ENCODE measurements at regions not wholly inside any gene's neighbourhood (a gene's known extent, or its start where the extent isn't known, plus 50 kb on each side); places are given as distances from the start of the nearest gene placed in this dataset.

DNA sequence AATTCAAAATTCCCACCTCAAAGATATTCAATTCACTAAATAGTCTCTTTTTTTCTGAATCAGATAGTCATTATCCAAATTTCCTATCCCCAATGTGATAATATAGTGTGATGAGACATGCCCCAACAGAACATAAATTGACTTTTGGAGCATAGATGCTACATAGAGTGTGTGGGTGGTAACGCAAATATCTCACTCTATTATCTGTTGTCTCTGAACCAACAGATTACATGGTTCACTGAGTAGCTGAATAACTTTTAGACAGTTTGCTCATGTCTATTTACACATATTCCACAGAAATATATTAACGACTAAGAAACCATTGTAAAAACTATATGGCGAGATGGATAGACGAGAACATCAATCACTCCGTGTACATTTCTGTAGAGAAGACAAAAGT, 209.9 kb downstream of the BARHL2 start:
- DNase-seq = no peak
- TF ChIP-seq POLR2A (IDR thresholded peaks at IDR 0.05) = no peak
- TF ChIP-seq, protein P1, sequence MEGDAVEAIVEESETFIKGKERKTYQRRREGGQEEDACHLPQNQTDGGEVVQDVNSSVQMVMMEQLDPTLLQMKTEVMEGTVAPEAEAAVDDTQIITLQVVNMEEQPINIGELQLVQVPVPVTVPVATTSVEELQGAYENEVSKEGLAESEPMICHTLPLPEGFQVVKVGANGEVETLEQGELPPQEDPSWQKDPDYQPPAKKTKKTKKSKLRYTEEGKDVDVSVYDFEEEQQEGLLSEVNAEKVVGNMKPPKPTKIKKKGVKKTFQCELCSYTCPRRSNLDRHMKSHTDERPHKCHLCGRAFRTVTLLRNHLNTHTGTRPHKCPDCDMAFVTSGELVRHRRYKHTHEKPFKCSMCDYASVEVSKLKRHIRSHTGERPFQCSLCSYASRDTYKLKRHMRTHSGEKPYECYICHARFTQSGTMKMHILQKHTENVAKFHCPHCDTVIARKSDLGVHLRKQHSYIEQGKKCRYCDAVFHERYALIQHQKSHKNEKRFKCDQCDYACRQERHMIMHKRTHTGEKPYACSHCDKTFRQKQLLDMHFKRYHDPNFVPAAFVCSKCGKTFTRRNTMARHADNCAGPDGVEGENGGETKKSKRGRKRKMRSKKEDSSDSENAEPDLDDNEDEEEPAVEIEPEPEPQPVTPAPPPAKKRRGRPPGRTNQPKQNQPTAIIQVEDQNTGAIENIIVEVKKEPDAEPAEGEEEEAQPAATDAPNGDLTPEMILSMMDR (IDR thresholded peaks at IDR 0.05) = no peak
- ATAC-seq = no peak
- Histone ChIP-seq H3K4me3 (no peak overlapping the region), H3K4me1 (no peaks in the 10 kb centered on the region), H3K27me3 (no peaks in the 10 kb centered on the region), H3K27ac (no peak overlapping the region), H3K36me3 (replicated peaks in 1 of 2; ENCODE audit: insufficient read depth in 1 of 2, low read depth in 2 of 2) (no peaks in the 10 kb centered on the region), H3K9me3 (no peaks in the 10 kb centered on the region)
- 54 to 66% methylated on average over 5 of the region's 5 CpGs for WGBS, 2 donors
- intact Hi-C loops (cut with DNase I) = no loop called here

DNA sequence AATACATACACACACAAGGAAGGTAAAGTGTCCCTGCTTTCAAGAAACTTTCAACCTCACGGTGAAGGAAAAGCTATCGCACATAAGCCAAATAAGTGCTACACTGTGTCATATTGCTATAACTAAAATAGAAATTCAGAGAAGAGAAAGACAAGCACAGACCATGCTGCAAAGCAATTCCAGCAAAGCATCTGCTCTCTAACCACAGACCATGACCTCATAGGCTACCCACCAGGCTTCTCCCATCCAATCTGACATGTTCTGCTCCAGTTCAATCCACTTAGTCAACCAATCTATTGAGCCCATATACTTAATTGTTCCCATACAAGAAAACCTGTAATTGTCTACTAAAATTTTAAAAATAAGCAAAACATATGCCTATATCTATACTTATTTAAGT, 211.3 kb downstream of the BARHL2 start:
- Histone ChIP-seq H3K27ac (no peak overlapping the region), H3K9me3 (no peaks in the 10 kb centered on the region), H3K27me3 (no peaks in the 10 kb centered on the region), H3K36me3 (replicated peaks in 1 of 2; ENCODE audit: insufficient read depth in 1 of 2, low read depth in 2 of 2) (no peaks in the 10 kb centered on the region), H3K4me1 (no peaks in the 10 kb centered on the region), H3K4me3 (no peak overlapping the region)
- 94 to 97% methylated on average over 2 of the region's 2 CpGs for WGBS, 2 donors
- TF ChIP-seq, protein P1 (IDR thresholded peaks at IDR 0.05) = no peak
- no peak for TF ChIP-seq POLR2A (IDR thresholded peaks at IDR 0.05)
- intact Hi-C loops (cut with DNase I) = no loop called here
- no peak for DNase-seq
- no peak for ATAC-seq

DNA sequence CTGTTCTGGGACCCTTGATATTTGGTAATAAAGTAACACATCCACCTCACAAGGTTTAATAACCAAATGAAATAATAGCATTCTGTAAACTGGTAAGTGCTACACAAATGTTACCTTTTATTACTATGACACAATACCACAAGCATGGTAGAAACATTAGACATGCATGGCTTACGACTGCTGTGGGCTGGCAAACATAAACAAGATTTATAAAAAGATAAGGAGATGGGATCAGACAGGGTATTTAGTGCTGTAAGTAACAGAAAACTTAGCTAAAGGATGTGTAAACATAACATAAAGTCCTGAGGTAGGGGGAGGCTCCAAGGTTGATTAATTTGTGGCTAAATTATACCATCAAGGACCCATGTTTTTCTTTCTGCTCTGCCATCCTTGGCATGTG, 212.6 kb downstream of the BARHL2 start:
- DNase-seq = no peak
- no peaks in the 10 kb centered on the region for H3K27me3 ChIP-seq
- intact Hi-C loops (cut with DNase I) = no loop called here

DNA sequence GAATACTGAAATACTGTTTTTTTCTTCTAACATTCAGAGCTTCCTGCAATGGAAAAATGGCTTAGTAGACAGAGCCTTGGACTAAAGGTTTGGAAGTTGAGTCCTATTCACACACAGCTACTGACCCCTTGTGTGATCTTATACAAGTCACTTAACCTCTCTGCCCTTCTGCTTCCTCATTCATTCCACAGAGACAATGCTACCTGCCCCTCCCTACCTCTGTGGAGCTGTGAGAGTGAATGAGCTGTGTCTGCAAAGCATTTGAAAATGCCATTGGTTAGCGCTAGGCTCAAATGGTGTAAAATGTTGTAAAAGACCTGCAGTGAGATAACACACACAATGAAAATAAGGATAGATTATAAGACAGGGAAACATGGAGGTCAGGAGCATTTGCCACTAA, 214.4 kb downstream of the BARHL2 start:
- Histone ChIP-seq H3K4me1 (no peaks in the 10 kb centered on the region), H3K4me3 (no peak overlapping the region), H3K36me3 (replicated peaks in 1 of 2; ENCODE audit: insufficient read depth in 1 of 2, low read depth in 2 of 2) (no peaks in the 10 kb centered on the region), H3K9me3 (no peaks in the 10 kb centered on the region), H3K27me3 (no peaks in the 10 kb centered on the region), H3K27ac (no peak overlapping the region)
- no peak for TF ChIP-seq POLR2A (IDR thresholded peaks at IDR 0.05)
- TF ChIP-seq, protein P1 (IDR thresholded peaks at IDR 0.05) = no peak
- intact Hi-C loops (cut with DNase I) = no loop called here
- ATAC-seq (no peak), DNase-seq (no peak)
- WGBS, 2 donors = 25 to 36% methylated on average over 1 of the region's 1 CpG

More for the DNA sequence above, 212.6 kb downstream of the BARHL2 start:
- H3K4me3 ChIP-seq = no peak overlapping the region
- 52 to 65% methylated on average over 1 of the region's 1 CpG for WGBS, 2 donors
- no peak for TF ChIP-seq POLR2A (IDR thresholded peaks at IDR 0.05)
- TF ChIP-seq, protein P1 (IDR thresholded peaks at IDR 0.05) = no peak
- H3K4me1 ChIP-seq = no peaks in the 10 kb centered on the region
- no peak overlapping the region for H3K27ac ChIP-seq
- ATAC-seq = no peak
- no peaks in the 10 kb centered on the region for H3K9me3 ChIP-seq
- H3K36me3 ChIP-seq (replicated peaks in 1 of 2; ENCODE audit: insufficient read depth in 1 of 2, low read depth in 2 of 2) = no peaks in the 10 kb centered on the region

DNA sequence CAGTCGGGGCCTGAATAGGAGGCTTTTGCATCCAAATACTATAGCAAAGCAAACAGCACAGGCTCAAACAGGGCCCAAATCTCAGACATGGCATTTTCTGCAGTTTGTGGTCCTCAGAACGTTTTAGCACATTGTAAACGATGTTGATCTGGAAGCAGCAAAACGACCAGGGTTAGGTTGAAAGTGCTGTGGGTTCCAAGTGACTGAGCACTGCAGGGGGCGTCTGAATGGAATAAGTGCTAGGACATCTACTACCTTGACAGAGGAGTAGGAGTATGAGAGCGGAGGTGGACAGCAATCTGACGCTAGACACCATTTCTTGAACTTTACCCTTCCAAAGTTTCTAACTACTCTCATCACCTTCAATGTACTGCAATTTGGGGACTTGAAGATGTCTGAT, 214.9 kb downstream of the BARHL2 start:
- TF ChIP-seq, protein P1 (IDR thresholded peaks at IDR 0.05) = no peak
- TF ChIP-seq POLR2A (IDR thresholded peaks at IDR 0.05) = no peak
- intact Hi-C loops (cut with DNase I) = no loop called here

More for the DNA sequence above, 214.9 kb downstream of the BARHL2 start:
- Histone ChIP-seq H3K36me3 (replicated peaks in 1 of 2; ENCODE audit: insufficient read depth in 1 of 2, low read depth in 2 of 2) (no peaks in the 10 kb centered on the region), H3K27ac (no peak overlapping the region), H3K4me1 (no peaks in the 10 kb centered on the region), H3K4me3 (no peak overlapping the region), H3K9me3 (no peaks in the 10 kb centered on the region), H3K27me3 (no peaks in the 10 kb centered on the region)
- WGBS, 2 donors = 44 to 58% methylated on average over 7 of the region's 7 CpGs
- no peak for ATAC-seq
- DNase-seq = no peak
